Body of pancreas (tissue), 4 donors: ENCODE measurements at regions not wholly inside any gene's neighbourhood (a gene's known extent, or its start where the extent isn't known, plus 50 kb on each side); places are given as distances from the start of the nearest gene placed in this dataset.

Source experiments
- ATAC-seq: fragments of 150-250 bp; one replicate; pipeline ENCODE4 v1.9.1; 2016
- DNase-seq, 4 donors: peaks; one replicate each; pipeline ENCODE4 v3.0.0-alpha.2; 2019
- H3K27ac ChIP-seq, 4 donors: fragments of 200-600 bp; sonication (generic); 1 replicate in 3 of 4; 2 replicates in 1 of 4; pipeline versions ENCODE4 v1.5.1 to v1.6.1; 2016 to 2019; ENCODE audit warnings: mild to moderate bottlenecking in 1 of 4, mixed read lengths in 1 of 4, moderate library complexity in 1 of 4
- H3K27me3 ChIP-seq, 2 donors: fragments of 200-600 bp; sonication (generic); one replicate each; pipeline ENCODE4 v1.6.0; 2016; ENCODE audit warnings: mild to moderate bottlenecking in 1 of 2
- H3K36me3 ChIP-seq, 2 donors: fragments of 200-600 bp; sonication (generic); replicated peaks in 1 of 2; 2 replicates each; pipeline ENCODE4 v1.5.1; 2016; ENCODE audit warnings: low read depth in 2 of 2; ENCODE audit not compliant: insufficient read depth in 1 of 2
- H3K4me1 ChIP-seq: fragments of 200-600 bp; sonication (generic); one replicate; pipeline ENCODE4 v1.6.0; 2016
- H3K4me3 ChIP-seq, 2 donors: fragments of 200-600 bp; sonication (generic); 1 replicate in 1 of 2; 2 replicates in 1 of 2; pipeline ENCODE4 v1.5.1; 2016 to 2019
- H3K9me3 ChIP-seq, 3 donors: fragments of 200-600 bp; sonication (generic); 1 replicate in 2 of 3; 2 replicates in 1 of 3; pipeline ENCODE4 v1.5.1; 2016
- CTCF ChIP-seq, 7 experiments: fragments of 450-650 bp in 4 of 7; fragments of 200-600 bp in 3 of 7; sonication (generic) in 3 of 7; IDR thresholded peaks; one replicate each; pipeline ENCODE4 v1.5.1; 2016 to 2019; ENCODE audit warnings: antibody characterized with exemption in 7 of 7
- POLR2A ChIP-seq, 3 donors: fragments of 450-650 bp; IDR thresholded peaks; one replicate each; pipeline ENCODE4 v1.6.1; 2016; ENCODE audit warnings: antibody characterized with exemption in 3 of 3, mild to moderate bottlenecking in 2 of 3
- WGBS, 2 donors: methylation state at CpG; one replicate each; pipeline ENCODE4 v1.1.5; 2017; 5-methylcytosine and 5-hydroxymethylcytosine counted together
- intact Hi-C: fragments of 100-400 bp; cut with DNase I; formaldehyde crosslinking; loops from one replicate; pipeline ENCODE4 v1.15.1; 2023

GRCh38 chr12:87231818-87232217 is 797.4 kb downstream of the C12orf50 start:
- Histone ChIP-seq H3K27ac (no peak overlapping the region), H3K9me3 (no peaks in the 10 kb centered on the region), H3K4me3 (no peak overlapping the region), H3K27me3 (no peaks in the 10 kb centered on the region), H3K4me1 (no peaks in the 10 kb centered on the region), H3K36me3 (no peaks in the 10 kb centered on the region)
- ATAC-seq (no peak), DNase-seq (no peak)
- intact Hi-C loops: no loop called here
- 63 to 65% methylated on average over 1 of the region's 1 CpG for WGBS, 2 donors
- TF ChIP-seq CTCF (IDR thresholded peaks at IDR 0.05): no peak
- no peak for TF ChIP-seq POLR2A (IDR thresholded peaks at IDR 0.05)

GRCh38 chr12:87230441-87230840 is 798.8 kb downstream of the C12orf50 start:
- intact Hi-C loops: no loop called here
- Histone ChIP-seq H3K27me3 (no peaks in the 10 kb centered on the region), H3K36me3 (no peaks in the 10 kb centered on the region), H3K9me3 (no peaks in the 10 kb centered on the region), H3K27ac (no peak overlapping the region), H3K4me1 (no peaks in the 10 kb centered on the region), H3K4me3 (no peak overlapping the region)
- no peak for DNase-seq
- no peak for ATAC-seq
- 66 to 80% methylated on average over 2 of the region's 2 CpGs for WGBS, 2 donors
- TF ChIP-seq POLR2A (IDR thresholded peaks at IDR 0.05) (no peak), CTCF (IDR thresholded peaks at IDR 0.05) (no peak)

- no peaks in the 10 kb centered on the region for H3K27me3 ChIP-seq
- H3K27ac ChIP-seq: no peak overlapping the region
- no peaks in the 10 kb centered on the region for H3K4me1 ChIP-seq
- 72 to 78% methylated on average over 3 of the region's 3 CpGs for WGBS, 2 donors
- intact Hi-C loops: no loop called here
- no peak for TF ChIP-seq POLR2A (IDR thresholded peaks at IDR 0.05)
- TF ChIP-seq CTCF (IDR thresholded peaks at IDR 0.05): no peak
- H3K4me3 ChIP-seq: no peak overlapping the region
- H3K9me3 ChIP-seq: no peaks in the 10 kb centered on the region
- no peak for DNase-seq
- ATAC-seq: no peak
- H3K36me3 ChIP-seq: no peaks in the 10 kb centered on the region
Observed at GRCh38 chr12:87227162-87227561, 802.0 kb downstream of the C12orf50 start.

- no peak for DNase-seq
- TF ChIP-seq POLR2A (IDR thresholded peaks at IDR 0.05) (no peak), CTCF (IDR thresholded peaks at IDR 0.05) (no peak)
- no peaks in the 10 kb centered on the region for H3K36me3 ChIP-seq
- H3K9me3 ChIP-seq: no peaks in the 10 kb centered on the region
- intact Hi-C loops: no loop called here
- ATAC-seq: no peak
- peaks cover 7% of the 10 kb centered on the region for H3K4me1 ChIP-seq
- H3K4me3 ChIP-seq: no peak overlapping the region
- H3K27me3 ChIP-seq: peaks cover 0 to 3% of the 10 kb centered on the region in 2 donors
- no peak overlapping the region for H3K27ac ChIP-seq
Observed at GRCh38 chr12:87217491-87217890, 811.7 kb downstream of the C12orf50 start.

- Histone ChIP-seq H3K4me1 (peaks cover 7% of the 10 kb centered on the region), H3K27me3 (peaks cover 0 to 3% of the 10 kb centered on the region in 2 donors), H3K4me3 (no peak overlapping the region), H3K36me3 (no peaks in the 10 kb centered on the region), H3K9me3 (no peaks in the 10 kb centered on the region), H3K27ac (no peak overlapping the region)
- ATAC-seq: no peak
- intact Hi-C loops: no loop called here
- DNase-seq: no peak
- 76 to 87% methylated on average over 4 of the region's 4 CpGs for WGBS, 2 donors
- TF ChIP-seq POLR2A (IDR thresholded peaks at IDR 0.05) (no peak), CTCF (IDR thresholded peaks at IDR 0.05) (no peak)
Observed at GRCh38 chr12:87216436-87216835, 812.8 kb downstream of the C12orf50 start.
